D721Med (cell line): ENCODE measurements at regions not wholly inside any gene's neighbourhood (a gene's known extent, or its start where the extent isn't known, plus 50 kb on each side); places are given as distances from the start of the nearest gene placed in this dataset.
"Not testable (repeated sequence)": the region's sequence is repeated elsewhere in the genome, so short reads cannot be mapped to it uniquely, and the experiment has no call there.

Experiments used
- DNase-seq: peaks from one replicate; pipeline ENCODE4 v3.0.0; 2011; ENCODE audit warnings: low spot score; ENCODE audit not compliant: insufficient read length
- FAIRE-seq: peaks from 2 replicates; lab custom pipeline; 2011; peaks lifted over from hg19 to GRCh38; lab: Jason Lieb, UNC
- TF ChIP-seq, protein P1 (sequence below): IDR thresholded peaks from 2 replicates; pipeline ENCODE4 v1.5.1; 2012; ENCODE audit warnings: mild to moderate bottlenecking, control low read depth; ENCODE audit not compliant: insufficient read depth; ENCODE audit errors: missing control alignments

DNA sequence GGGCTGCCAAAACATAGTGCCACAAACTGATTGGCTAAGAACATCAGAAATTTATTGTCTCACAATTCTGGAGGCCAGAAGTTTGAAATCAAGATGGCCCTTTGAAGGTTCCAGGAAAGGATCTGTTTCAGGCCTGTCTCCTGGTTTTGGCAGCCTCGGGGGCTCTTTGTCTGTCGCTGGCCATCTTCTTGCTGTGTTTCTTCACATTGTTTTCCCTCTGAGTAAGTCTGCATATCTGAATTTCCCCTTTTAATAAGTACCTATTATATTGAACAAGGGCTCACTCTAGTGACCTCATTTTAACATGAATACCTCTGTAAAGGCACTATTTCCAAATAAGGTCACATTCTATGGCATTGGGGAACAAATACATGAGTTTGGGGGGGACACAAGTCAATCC lies 467.1 kb upstream of the MGAT4C start:
- FAIRE-seq, result no peak

DNA sequence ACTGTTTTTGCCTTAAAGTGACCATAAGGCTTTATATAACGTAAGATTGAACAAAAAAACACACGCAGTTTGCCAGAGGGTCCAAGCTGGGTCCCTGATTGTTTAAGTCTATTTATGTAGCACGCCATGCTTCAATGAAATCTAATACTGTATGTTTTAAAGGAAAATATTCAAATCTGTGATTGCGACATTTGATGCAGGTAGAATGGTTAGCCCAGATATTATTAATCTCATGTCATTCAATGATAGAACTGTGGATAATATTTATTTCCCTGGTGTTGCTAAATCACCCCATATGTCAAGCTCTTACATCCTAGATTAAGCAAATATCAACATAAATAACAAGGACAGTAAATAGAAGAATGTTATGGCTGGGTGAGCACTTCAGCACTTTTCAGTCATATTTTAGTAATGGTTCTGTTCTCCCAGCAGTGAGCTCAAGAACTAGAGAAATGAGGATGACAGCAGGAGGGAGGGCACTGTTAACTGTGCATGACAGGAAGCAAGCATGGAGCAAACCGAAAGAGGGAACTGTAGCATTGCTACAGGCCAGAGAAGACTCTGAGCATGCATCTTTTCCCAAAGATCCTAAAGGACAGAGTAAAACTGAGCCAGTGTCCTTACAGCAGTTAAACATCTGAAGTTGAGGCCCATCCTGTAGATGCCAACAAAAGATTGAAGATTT lies 465.7 kb upstream of the MGAT4C start:
- FAIRE-seq (no peak), DNase-seq (no peak)
- TF ChIP-seq, protein P1, sequence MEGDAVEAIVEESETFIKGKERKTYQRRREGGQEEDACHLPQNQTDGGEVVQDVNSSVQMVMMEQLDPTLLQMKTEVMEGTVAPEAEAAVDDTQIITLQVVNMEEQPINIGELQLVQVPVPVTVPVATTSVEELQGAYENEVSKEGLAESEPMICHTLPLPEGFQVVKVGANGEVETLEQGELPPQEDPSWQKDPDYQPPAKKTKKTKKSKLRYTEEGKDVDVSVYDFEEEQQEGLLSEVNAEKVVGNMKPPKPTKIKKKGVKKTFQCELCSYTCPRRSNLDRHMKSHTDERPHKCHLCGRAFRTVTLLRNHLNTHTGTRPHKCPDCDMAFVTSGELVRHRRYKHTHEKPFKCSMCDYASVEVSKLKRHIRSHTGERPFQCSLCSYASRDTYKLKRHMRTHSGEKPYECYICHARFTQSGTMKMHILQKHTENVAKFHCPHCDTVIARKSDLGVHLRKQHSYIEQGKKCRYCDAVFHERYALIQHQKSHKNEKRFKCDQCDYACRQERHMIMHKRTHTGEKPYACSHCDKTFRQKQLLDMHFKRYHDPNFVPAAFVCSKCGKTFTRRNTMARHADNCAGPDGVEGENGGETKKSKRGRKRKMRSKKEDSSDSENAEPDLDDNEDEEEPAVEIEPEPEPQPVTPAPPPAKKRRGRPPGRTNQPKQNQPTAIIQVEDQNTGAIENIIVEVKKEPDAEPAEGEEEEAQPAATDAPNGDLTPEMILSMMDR, result no peak

More for the DNA sequence above, 467.1 kb upstream of the MGAT4C start:
- TF ChIP-seq, protein P1, result no peak
- no peak for DNase-seq

DNA sequence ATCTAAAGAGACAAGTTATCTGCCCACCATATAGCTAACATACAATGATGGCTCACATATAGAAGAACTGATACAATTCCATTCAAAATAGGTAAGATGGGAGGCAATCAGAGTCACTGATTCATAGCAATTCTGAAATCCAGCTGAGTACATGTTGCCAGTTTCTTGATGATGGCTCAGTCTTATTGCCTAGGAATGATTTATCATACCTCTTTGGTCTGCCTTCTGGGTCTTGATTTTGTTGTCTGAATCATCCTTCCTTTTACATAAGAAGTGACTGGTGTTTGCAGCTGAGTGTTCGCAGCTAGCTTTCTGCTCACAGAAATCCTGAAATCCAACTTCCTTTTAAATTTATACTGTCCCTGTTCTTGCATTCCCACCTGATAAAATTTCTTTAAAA lies 463.2 kb upstream of the MGAT4C start:
- TF ChIP-seq, protein P1, result no peak
- DNase-seq, result no peak
- FAIRE-seq, result no peak

DNA sequence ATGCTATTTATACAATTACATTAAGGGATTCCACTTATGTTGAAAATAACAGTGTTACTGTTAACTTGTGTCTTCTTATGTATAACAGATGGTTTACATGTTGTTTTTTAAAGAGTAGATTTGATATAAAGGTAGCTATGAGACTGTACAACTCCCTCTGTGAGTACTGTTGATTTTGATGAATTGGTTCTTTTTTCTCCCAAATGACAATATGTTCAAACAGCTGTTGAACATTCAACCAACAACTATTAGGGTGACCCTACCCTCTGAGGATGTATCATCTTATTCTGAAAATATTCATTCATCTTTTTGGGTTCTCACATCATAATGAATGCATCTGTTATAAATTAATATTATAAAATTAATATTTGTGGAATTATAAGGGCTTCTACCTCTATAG lies 456.9 kb upstream of the MGAT4C start:
- FAIRE-seq (no peak), DNase-seq (no peak)
- TF ChIP-seq, protein P1, result no peak

DNA sequence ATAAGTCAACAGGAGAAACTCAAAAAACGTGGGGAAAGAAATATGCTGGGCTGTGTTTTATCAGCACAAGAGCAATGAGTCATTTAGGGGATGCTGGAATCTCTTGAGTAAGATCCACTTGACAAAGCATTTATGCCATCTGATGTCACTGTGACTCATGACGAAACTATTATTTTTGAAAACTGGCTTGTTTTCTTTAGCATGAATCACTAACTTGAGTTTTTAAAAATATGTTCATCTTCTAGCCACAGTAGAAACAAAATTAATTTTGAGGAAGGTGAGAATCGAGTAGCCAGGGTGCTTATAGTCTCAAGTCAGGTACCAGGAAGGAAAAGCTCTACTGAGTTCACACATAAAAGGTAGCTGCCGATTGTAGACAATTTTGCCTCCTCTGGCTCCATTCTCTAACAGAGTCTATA lies 456.2 kb upstream of the MGAT4C start:
- FAIRE-seq, result no peak
- TF ChIP-seq, protein P1, result no peak
- DNase-seq, result no peak

DNA sequence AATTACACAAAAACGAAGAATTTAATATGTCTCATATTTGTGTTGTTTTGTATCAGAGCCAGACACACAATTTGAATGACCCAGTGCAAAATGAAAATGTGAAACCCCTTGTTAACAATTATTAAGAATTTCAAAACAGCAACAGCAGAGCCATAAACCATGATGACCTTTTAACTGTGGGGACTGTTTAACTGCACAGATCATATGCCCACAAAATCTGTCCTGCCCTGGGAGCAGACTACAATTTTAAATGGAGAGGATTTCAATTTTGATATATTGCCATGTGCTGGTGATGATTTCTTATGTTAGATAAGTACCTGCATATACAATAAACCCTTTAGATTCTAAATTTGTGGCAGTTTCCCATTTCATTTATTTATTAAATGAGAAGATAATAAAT lies 455.5 kb upstream of the MGAT4C start:
- no peak for DNase-seq
- TF ChIP-seq, protein P1, result no peak
- no peak for FAIRE-seq

DNA sequence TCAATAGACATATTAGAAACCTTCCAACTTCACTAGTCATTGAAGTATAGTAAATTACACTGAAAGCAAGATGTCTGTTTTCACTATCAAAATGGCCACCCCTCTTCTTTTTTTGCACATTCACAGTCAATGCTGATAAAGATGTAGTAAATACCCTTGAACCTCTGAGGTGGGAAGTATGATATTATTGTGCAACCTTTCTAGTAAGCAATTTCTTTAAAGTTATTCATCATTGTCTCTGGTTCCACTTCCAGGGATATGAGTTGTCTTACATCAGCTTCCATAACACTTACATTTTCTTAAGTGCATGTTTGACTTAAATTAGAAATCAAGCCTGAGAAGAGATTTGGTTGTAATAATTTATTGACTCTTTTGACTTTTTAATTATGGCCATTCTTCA lies 453.9 kb upstream of the MGAT4C start:
- FAIRE-seq, result no peak
- no peak for DNase-seq
- TF ChIP-seq, protein P1, result no peak

DNA sequence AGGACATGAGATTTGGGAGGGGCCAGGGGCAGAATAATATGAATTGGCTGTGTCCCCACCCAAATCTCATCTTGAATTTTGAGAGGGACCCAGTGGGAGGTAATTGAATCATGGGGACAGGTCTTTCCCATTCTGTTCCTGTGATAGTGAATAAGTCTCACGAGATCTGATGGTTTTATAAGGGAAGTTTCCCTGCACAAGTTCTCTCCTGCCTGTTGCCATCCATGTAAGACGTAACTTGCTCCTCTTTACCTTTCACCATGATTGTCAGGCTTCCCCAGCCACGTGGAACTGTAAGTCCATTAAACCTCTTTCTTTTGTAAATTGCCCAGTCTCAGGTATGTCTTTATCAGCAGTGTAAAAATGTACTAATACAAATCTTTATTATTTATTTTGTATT lies 452.8 kb upstream of the MGAT4C start:
- FAIRE-seq, DNase-seq: not testable (repeated sequence)
